MV-4-11 (cell line): ENCODE measurements at regions not wholly inside any gene's neighbourhood (a gene's known extent, or its start where the extent isn't known, plus 50 kb on each side); places are given as distances from the start of the nearest gene placed in this dataset.

Source experiments
- DNase-seq: peaks from one replicate; lab custom pipeline; 2025; lab: John Stamatoyannopoulos, UW

DNA sequence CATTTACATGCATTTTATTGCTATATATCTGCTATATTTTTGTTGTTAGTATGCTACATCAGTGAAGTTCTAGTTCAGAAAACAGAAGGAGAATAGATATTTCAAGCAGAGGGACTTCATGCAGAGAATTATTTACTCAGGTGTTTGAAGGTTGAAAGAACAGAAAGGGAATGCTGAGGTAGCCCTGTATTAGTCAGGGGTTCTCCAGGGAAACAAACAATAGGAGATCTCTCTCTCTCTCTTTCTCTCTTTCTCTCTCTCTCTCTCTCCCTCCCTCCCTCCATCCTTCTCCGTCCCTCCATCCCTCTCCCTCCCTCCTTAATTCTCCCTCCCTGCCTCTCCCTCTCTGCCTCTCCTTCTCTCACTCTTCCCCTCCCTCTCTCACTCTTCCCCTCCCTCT lies 114.3 kb upstream of the TDRD3 start:
- no peak for DNase-seq

DNA sequence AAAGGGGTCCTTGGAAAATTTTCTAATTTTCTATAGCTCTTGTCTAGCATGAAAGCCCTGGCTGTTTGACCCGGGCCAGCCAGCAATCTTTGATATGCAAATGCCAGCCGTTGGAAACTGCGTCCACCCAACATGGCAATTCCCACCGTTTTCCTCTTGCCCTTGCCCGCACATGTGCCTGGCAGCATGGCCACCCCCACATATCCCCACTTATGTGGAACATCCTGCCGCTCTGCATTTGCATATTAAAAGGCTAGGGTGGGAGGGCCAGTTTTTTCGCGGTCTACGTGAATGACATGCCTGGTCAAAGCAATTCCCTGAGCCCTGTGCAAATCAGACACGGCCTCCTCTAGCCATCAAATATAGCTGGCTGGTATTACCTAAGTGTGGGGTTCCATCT lies 110.3 kb upstream of the TDRD3 start:
- no peak for DNase-seq

DNA sequence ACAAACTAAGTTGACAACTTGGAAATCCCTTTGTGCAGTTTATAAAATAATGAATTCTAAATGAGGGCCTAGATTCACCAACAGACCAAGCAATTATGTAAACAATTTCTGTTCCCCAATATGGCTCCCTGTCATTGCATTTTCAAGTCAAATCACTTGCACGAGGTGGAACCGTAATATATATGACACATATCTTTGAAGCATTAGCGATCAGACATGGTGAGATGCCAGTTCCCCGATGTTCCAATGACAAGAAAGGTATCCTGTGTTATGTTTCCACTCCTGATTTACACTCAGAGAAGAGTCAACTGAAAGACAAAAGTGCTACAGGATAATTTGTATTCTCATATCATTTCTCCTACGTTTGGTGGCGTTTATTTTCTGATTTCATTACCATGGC lies 108.5 kb upstream of the TDRD3 start:
- DNase-seq, result no peak

DNA sequence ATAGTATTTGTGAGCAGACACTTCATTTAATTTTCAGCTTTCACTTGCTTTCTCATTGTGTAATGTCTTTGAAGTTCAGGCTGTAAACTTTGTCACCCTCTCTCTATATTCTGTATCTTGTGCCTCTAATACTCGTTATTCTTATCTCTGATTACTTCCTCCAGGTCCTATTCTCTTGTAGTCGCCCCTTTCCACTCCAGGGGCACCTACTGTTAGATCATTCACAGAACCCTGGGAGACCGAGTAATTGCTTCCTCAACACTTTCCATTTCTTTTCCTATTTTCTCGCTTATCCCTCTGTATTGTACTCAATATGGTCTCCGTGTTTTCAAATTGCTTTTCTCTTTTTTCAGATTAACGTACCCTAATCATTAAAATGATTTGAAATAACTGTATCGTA lies 93.9 kb upstream of the TDRD3 start:
- no peak for DNase-seq

DNA sequence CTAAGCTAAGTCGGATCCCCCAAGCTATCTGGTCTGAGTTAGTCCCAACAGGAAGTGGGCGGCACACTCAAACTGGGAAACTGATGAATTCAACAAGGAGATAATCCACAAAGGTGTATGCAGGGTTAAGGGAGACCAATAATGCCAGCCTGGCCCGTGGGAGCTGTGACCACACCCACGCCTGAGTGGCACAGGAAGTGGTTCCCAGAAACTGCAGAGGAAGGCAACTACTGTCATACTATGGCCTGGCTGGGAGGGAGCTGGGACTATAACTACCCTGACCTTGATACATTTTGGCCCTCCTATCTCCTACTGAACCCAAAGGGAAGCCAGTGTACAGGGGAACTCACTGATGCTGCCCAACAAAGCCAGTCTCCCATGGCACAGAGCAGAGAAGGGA lies 85.5 kb upstream of the TDRD3 start:
- DNase-seq, result peak; percentile 6

DNA sequence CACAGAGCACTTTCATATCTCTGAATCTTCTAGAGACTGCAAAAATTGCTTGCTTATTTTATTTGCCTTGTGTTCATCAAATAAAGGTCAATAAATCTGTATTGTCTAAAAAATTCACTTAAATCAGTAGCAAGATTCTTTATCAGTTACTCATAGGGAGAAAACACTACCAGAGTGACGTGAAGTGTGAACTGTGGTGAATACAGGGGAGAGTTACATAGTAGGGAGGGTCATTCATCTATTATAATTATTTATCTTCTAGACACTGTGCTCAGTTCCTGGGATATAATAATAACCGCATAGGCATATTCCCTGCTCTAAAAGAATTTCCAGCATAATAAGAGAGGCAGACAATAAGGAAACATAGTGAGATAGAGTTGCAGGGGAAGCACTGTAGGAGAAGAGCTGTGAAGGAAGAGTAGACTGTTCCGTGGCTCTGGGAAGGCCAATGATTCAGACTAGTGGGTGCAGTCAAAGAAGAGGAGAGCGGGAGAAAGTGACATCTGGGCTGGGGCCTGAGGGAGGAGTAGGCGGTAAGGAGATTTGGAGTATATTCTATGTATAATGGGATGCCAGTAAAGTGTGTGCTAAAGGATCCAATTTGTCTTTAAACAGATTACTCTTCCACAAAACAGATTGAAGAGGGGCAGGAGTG lies 84.0 kb upstream of the TDRD3 start:
- DNase-seq, result no peak

DNA sequence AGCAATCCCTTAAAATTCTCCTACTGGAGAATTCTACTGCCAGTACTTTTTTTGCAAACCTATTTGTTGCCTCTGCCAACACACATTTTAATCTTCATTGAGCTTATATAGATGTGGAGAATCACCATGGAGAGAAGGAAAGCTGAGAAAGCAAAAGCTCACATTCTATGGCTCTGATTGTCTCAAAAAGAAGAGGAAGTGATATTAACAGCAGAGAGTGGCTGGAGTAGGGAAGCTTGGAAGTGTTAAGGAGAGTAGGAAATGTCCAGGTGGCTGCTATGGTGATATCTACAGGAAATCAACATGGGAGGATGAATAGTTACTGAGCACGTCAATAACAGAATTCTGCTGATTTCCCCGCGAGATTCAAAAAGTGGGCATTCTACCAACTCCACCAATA lies 78.8 kb upstream of the TDRD3 start:
- no peak for DNase-seq

DNA sequence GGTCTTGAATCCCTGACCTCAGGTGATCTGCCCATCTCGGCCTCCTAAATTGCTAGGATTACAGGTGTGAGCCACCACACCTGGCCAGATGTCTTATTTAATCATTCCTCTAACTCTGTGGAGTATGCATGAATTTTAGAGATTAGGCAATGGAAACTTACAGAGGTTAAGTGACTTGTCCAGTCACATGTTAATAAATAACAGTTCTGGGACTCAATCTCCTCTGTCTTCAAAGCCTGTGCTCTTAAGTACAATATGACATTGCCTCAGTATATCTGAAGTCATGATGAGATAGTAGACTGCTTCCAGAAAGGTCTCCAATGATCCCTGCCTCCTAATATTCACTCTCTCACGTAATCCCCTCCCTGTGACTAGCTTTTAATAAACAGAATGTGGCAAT lies 72.9 kb upstream of the TDRD3 start:
- DNase-seq, result no peak

DNA sequence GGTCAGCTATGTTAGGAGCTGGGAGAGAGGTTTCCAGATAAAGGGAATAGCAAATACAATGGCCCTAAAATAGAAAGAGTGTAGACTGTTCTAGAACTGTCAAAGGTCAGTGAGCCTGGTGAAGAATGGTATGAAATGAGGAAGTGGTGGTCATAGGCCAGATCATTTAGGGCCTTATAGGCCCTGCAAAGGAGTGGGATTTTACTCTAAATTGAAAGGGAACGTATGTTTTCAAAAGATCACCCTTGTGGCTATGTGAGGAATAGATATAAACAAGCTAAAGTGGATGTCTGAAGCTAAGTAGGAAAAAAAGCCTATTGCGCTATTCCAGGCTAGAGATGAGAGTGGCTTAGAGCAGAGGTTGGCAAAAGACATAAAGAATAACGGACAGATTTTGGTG lies 70.7 kb upstream of the TDRD3 start:
- peak; percentile 72 for DNase-seq

DNA sequence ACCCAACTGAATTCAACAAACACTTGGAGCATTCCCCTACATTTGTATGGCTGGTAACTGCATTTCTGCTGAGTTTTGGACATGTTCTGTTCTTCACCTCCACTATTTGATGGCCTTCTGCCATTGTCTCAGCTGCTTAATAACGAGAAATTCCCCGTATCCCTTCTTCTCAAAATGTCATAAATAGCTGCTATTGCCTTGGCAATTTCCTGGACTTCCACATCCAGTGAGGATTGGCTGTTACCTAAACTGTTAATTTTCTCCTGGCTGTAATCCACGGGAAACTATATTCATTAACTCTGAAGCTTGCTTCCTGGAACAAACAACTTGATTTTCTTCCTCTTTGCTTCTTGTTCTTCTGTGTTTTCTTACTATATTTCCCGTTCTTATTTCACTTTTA lies 69.5 kb upstream of the TDRD3 start:
- no peak for DNase-seq

DNA sequence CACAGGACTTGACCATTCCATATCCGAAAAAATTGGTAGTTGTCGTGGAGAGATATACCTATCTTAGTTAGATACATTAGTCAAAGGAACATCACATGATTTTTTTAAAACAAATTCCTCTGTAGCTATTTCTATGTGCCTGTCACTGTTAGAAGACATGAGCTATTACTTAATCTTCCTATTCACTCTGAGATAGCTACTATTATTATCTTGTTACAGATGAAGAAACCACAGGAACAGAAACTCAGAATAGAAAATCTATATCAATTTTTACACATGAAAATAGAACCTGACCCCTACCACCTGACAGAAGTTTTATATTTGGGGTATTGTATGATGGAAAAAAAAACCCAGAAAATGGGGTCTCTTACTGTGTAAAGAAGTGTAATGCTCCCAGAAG lies 68.9 kb upstream of the TDRD3 start:
- peak; percentile 57 for DNase-seq

DNA sequence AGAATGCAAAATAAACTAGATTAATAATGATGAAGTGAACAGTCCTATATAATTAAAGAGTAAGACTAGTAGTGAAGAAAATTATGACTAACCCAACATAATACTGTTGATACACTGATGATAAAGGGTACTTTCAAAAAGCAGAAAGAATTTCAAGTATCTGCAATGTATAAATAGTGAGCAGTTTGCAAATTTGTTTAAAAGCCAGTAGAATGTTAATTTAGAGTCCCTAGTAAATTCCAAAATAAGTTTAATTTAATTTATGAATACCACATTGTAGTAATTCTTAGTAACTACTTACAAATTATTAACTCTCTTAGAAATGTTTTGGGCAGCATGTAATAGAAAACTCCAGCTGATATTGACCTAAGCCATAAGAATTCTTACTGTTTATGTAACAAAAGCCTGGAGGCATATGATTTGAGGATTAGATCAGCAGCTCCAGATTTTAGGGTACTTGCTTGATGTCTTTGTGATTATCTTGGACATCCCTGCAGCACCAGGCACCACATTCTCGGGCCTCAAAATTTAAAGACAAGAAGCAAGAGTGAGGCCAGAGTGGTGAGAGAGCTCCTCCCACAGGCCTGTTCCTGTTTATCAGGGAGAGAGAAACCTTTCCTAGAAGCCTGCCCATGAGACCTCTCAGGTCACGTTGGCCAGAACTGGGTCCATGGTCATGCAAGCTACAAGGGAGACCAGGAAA lies 67.6 kb upstream of the TDRD3 start:
- peak; percentile 47 for DNase-seq

DNA sequence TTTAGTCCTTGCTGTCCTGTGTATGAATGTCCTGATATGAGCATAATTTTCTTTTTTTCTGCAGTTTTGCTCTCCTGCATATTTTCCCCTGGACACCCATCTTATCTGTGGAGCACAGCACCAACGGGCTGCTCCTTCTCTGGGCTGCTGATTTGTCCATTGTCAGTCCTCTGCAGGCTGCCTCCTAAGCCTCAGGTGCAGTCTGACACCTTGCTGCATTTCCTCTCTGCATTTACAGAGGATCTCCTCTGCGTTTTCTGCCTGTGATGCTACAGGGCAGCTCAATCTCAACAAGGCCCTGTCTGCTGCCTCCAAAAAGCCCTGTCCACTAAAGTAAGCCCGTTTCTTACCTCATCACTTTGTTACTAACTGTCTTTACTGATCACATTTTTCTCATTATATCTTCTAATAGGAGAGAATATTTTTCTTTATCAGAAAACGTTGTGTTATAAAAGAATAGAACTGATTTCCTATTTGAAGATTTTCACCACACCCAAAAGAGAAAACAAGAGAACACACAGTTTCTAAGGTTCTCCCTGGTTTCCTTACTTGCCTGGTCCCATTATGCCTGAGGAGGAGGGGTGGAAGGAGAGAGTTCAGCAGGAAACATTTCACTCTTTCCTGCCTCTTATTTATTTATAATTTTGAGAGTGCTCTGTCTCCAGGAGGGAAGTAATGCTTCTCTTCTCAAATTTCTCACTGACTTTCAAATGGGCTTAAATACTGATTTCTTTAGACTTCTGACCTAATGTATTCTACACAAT lies 65.6 kb upstream of the TDRD3 start:
- DNase-seq, result no peak

DNA sequence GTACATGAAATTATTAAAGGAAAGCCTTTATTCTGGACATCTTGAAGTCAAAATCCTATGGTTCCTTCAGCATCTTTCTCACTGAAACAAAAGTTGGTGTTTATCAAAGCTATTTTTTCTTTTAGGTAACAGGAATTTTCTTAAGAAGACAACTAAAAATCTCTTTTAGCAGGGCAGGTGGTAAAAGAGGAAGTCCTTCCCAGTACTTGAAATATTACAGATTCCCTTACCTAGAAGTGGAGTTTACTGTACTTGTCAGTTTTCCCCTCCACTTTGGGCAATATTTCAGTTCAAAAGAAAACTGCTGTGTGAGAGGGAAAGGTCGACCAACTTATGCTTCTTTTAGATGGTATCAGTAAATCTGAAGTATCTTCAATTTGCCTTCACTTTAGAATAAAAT lies 64.3 kb upstream of the TDRD3 start:
- no peak for DNase-seq

DNA sequence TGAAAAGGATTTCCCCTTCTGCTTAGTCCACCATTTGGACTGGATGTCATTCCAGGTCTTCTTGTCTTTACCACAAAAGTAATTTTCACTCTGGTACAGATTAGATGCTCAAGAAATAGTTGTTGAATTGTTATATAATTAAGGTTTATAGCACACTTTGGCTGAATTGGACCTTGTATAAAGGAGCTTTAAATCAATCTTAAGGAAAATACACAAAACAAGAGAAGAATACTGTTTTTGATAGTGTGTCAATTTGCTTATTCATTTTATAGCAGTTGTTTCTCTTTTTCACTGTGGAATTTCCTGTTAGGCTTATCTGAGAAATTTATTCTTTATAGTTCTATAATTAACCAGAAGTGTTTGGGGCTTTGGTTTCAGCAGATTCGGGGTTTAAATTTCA lies 62.7 kb upstream of the TDRD3 start:
- DNase-seq, result no peak

DNA sequence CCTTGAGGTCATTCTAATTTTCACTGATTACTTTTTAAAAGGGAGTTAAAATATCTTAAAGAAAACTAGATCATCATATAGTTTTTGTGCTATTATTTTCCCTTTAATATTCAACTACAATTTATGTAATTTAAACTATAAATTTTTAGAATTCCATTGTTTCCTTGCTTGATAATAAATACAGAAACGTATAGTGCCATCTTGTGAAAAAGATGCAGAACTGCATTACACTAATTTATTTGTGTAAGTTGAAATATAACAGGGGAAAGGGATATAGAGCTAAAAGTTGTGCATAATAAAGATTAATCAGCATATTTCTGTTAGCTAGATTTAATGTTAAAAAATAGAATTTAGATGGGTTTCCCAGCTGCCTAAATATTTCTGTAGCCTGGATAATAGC lies 61.5 kb upstream of the TDRD3 start:
- DNase-seq, result peak; percentile 16

DNA sequence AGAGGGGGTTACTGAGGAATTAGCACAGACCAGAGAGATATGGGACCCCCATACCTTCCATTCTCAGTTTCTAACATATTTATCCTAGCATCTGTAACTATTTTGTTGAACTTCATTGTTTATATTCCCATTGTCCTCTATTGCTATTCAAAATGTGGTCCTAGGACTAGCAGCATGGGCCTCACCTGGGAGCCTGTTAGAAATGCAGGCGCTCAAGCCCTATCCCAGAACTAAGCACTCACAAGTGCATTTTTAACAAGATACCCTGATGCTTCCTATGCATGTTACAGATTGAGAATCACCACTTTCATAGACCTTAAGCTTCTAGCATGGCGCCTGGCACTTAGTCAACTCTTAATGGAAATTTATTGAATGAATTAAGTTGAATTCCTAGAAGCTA lies 58.3 kb upstream of the TDRD3 start:
- DNase-seq, result no peak

DNA sequence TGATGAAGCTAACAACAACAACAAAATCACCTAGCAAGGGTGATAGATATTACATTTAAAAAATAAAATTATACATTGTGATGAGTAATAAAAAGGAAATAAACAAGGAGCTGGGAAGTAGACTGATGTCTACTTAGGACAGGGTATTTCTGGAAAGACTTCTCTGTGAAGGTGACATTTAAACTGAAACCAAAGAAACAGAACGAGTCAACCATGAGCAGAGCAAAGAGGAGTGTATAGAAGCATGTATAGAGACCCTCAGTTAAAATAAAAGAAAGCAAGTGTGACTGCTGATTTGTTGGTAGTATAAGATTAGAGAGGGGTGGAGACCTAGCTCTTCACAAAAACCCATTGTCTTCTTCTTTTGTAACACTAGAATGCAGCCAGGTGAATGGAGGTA lies 53.0 kb upstream of the TDRD3 start:
- DNase-seq, result no peak

DNA sequence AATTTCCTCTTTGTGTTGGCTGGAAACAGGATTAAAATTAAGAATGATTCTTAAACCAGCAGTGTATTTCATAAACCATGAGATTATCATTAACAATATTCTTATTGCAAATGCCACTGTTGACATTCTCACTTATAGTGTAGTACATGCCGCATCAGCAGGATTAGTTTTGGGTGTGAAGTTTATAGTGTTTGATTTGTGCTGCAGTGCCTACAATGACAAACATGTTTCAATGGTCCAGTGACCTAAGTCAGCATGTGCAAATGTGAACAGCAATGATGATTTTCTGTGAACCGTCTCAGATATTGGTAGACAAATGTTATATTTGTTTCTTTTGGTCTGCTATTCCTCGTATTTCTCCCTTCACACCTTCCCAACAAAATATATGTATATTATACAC lies 49.8 kb upstream of the TDRD3 start:
- no peak for DNase-seq
